ENCODE measurements at regions not wholly inside any gene's neighbourhood (a gene's known extent, or its start where the extent isn't known, plus 50 kb on each side); places are given as distances from the start of the nearest gene placed in this dataset.

DNA sequence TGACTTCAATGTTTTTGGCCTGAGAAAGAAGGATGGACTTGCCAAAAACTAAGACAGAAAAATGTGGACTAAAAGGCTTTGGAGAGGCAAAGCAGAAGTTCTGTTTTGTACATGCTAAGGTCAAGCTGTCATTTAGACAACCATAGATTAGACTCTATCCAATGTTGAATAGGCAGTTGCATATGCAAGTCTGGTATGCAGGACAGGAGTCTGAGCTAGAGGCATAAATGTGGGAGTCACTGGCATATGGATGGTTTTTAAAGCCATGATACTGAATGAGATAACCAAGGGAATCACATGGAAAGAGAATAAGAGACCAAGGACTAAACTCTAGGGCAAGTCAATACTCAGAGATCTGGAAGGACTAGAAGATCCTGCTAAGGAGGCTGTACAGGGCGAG lies 164.1 kb downstream of the LSM5 start:
- TF ChIP-seq, protein P1, sequence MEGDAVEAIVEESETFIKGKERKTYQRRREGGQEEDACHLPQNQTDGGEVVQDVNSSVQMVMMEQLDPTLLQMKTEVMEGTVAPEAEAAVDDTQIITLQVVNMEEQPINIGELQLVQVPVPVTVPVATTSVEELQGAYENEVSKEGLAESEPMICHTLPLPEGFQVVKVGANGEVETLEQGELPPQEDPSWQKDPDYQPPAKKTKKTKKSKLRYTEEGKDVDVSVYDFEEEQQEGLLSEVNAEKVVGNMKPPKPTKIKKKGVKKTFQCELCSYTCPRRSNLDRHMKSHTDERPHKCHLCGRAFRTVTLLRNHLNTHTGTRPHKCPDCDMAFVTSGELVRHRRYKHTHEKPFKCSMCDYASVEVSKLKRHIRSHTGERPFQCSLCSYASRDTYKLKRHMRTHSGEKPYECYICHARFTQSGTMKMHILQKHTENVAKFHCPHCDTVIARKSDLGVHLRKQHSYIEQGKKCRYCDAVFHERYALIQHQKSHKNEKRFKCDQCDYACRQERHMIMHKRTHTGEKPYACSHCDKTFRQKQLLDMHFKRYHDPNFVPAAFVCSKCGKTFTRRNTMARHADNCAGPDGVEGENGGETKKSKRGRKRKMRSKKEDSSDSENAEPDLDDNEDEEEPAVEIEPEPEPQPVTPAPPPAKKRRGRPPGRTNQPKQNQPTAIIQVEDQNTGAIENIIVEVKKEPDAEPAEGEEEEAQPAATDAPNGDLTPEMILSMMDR (conservative IDR thresholded peaks at IDR 0.05) = no peak
- TF ChIP-seq EZH2 (IDR thresholded peaks at IDR 0.05; ENCODE audit: low read depth) = no peak
